ENCODE measurements at regions not wholly inside any gene's neighbourhood (a gene's known extent, or its start where the extent isn't known, plus 50 kb on each side); places are given as distances from the start of the nearest gene placed in this dataset.

DNA sequence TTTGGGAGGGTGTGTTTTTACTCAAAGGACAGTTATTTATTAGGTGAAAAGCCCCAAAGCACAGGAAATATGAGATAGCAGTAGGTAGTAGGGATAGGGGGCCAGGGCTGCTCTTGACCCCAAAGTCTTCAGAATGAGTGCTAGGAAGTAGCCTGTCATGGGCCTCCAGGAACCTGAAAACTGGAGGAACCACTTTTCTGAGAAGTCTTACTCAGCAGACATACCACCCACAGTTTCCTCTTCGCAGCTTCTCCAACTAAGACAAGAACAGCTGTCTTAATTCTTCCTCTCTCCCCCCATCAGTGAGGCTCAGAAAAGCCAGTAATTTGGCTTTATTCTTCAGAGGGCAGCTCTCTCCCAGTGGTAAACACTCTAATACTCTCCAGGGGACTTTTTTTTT is 84.0 kb upstream of the CTSC start:
- TF ChIP-seq POLR2A (IDR thresholded peaks at IDR 0.05; ENCODE audit: low read length) (no peak), GATA1 (IDR thresholded peaks at IDR 0.05; ENCODE audit: low read depth, low read length) (no peak)

Measured in erythroblast (primary cell).